SJCRH30 (cell line): ENCODE measurements at regions not wholly inside any gene's neighbourhood (a gene's known extent, or its start where the extent isn't known, plus 50 kb on each side); places are given as distances from the start of the nearest gene placed in this dataset.

Experiments used
- DNase-seq, 2 experiments: peaks; one replicate each; pipeline ENCODE4 v3.0.0-alpha.2; 2015 to 2020
- H3K27ac ChIP-seq: fragments of 250-450 bp; sonication (Bioruptor Pico); 2 replicates; pipeline ENCODE4 v1.5.1; 2020; ENCODE audit warnings: mild to moderate bottlenecking, moderate library complexity
- H3K27me3 ChIP-seq: fragments of 250-450 bp; sonication (Bioruptor Pico); 2 replicates; pipeline ENCODE4 v1.5.1; 2020; ENCODE audit warnings: mild to moderate bottlenecking, moderate library complexity
- H3K36me3 ChIP-seq: fragments of 250-450 bp; sonication (Bioruptor Pico); 2 replicates; pipeline ENCODE4 v1.5.1; 2020; ENCODE audit warnings: mild to moderate bottlenecking, moderate library complexity
- H3K4me1 ChIP-seq: fragments of 250-450 bp; sonication (Bioruptor Pico); 2 replicates; pipeline ENCODE4 v1.5.1; 2020; ENCODE audit warnings: mild to moderate bottlenecking, moderate library complexity
- H3K4me3 ChIP-seq: fragments of 250-450 bp; sonication (Bioruptor Pico); 2 replicates; pipeline ENCODE4 v1.5.1; 2020; ENCODE audit warnings: mild to moderate bottlenecking, moderate library complexity
- H3K9me3 ChIP-seq: fragments of 250-450 bp; sonication (Bioruptor Pico); replicated peaks from 2 replicates; pipeline ENCODE4 v1.5.1; 2020; ENCODE audit warnings: mild to moderate bottlenecking, moderate library complexity

- Histone ChIP-seq H3K27me3 (no peaks in the 10 kb centered on the region), H3K4me1 (no peaks in the 10 kb centered on the region), H3K9me3 (no peaks in the 10 kb centered on the region), H3K27ac (no peak overlapping the region), H3K4me3 (no peak overlapping the region), H3K36me3 (no peaks in the 10 kb centered on the region)
- no peak for DNase-seq
These were observed 660.0 kb upstream of the FZD8 start for GRCh38 chr10:36302086-36302485.

GRCh38 chr10:36301539-36301938, 659.4 kb upstream of the FZD8 start:
- Histone ChIP-seq H3K36me3 (no peaks in the 10 kb centered on the region), H3K4me1 (no peaks in the 10 kb centered on the region), H3K4me3 (no peak overlapping the region), H3K27ac (no peak overlapping the region), H3K9me3 (no peaks in the 10 kb centered on the region), H3K27me3 (no peaks in the 10 kb centered on the region)
- DNase-seq = no peak

DNA sequence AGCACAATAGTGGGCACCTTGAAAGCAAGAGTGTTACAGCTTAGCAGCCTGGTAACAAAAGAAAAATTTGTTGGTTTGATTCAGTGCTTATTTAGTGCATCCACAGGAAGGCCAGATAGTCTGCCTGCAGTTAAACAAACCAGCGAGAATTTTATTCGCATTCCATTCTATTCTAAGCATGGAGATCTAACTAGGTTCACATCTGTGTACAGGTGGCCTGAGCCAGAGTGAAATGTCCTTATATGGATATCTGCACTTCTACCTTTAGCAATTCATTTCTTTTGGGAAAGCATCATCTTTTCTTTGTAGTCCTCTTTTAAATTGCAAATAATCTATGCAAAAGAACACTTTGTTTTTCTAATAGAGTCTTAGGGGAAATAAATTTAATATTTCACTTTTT, 659.0 kb upstream of the FZD8 start:
- Histone ChIP-seq H3K27ac (no peak overlapping the region), H3K27me3 (no peaks in the 10 kb centered on the region), H3K4me3 (no peak overlapping the region), H3K36me3 (no peaks in the 10 kb centered on the region), H3K9me3 (no peaks in the 10 kb centered on the region), H3K4me1 (no peaks in the 10 kb centered on the region)
- no peak for DNase-seq

GRCh38 chr10:36283827-36284226, 641.7 kb upstream of the FZD8 start:
- H3K4me3 ChIP-seq = no peak overlapping the region
- H3K9me3 ChIP-seq = peaks cover 7% of the 10 kb centered on the region; the same call in 1 of the 2 replicates
- DNase-seq = no peak
- no peaks in the 10 kb centered on the region for H3K27me3 ChIP-seq
- peaks cover 35% of the 10 kb centered on the region for H3K4me1 ChIP-seq
- H3K36me3 ChIP-seq = no peaks in the 10 kb centered on the region
- no peak overlapping the region for H3K27ac ChIP-seq

DNA sequence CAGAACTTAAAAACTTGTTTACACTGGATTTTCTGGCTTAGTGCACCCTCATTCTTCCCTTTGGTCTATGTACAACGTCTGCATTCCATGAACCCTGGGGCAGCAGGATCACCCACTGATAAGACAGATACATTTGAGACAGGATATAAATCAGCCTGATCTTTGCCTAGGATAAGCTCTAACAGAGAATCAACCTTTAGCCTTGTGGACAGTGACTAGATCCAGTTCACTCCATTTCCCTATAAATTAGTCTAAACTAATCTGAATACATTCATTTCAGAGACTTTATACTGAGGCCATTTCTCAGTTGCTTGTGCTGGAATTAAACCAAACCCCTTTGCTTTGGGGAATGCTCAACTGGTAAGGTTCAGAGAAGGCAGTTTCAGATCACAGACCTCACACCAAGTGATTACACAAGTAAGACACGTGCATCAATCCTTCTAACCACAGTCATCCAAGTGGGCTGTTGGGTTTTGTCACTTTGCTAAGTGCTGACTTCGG, 639.8 kb upstream of the FZD8 start:
- Histone ChIP-seq H3K36me3 (no peaks in the 10 kb centered on the region), H3K27me3 (no peaks in the 10 kb centered on the region), H3K9me3 (peaks cover 2% of the 10 kb centered on the region; the same call in 1 of the 2 replicates), H3K27ac (peak overlapping the region; percentile 73), H3K4me1 (peaks cover 36% of the 10 kb centered on the region), H3K4me3 (no peak overlapping the region; the same call in 1 of the 2 replicates)
- DNase-seq = peak; percentile 74 to 84

DNA sequence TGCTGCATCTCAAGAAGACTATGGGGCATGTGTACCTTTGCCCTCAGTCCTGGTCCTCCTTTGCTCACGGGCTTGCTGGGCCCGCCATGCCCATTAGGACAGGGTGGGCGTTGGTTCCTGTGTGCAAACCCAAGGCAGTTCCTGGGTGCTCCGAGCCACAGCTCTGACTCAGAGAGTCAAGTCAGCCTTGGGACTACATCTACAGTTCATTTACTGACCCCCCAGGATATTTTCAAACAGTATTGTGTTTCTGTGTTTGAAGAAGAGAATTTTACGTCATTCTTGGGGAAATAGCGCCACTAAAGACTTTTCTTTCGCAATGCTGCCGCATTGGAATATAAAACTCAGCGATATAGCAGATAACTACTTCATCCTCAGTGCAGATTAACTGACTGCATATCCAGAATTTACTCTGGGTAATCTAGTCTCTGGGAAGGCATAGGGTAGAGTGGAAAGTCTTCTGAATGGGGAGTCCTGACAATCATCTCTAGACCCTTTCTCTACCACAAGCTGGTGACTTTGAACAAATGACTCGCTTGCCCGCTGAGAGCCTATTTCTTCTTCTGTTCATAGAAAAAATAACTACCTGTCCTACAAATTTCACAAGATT, 638.9 kb upstream of the FZD8 start:
- Histone ChIP-seq H3K27me3 (no peaks in the 10 kb centered on the region), H3K4me1 (peaks cover 36% of the 10 kb centered on the region), H3K36me3 (no peaks in the 10 kb centered on the region), H3K4me3 (0 out of 2 replicates have a peak overlapping the region, but pooled peaks have one; percentile 1), H3K27ac (peak overlapping the region; percentile 73), H3K9me3 (peaks cover 3% of the 10 kb centered on the region; the same call in 1 of the 2 replicates)
- DNase-seq = peak in 1 of 2 experiments; percentile 49

GRCh38 chr10:36280321-36280741, 638.2 kb upstream of the FZD8 start:
- Histone ChIP-seq H3K27ac (peak overlapping the region; percentile 73), H3K36me3 (no peaks in the 10 kb centered on the region), H3K4me1 (peaks cover 36% of the 10 kb centered on the region), H3K27me3 (no peaks in the 10 kb centered on the region), H3K9me3 (peaks cover 3% of the 10 kb centered on the region; the same call in 1 of the 2 replicates), H3K4me3 (no peak overlapping the region)
- peak; percentile 74 to 89 for DNase-seq

DNA sequence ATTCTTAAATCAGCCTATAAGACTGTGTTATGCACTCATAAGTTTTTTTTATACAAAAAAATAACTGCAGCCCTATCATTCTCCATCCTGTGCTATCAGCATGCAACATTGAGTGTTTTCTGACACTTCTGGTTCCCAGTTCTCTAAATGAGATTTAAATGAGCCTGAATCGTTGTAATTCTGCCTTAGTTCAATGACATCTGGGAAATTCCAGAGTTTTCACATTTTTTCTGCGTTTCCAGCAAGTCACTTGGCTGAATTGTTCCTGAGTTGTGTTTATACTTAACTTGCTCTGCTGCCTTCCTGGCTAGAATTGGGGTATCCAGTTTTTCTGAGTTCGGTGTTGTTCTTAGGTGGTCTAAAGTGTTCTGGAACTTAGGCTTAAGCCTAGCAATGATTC, 636.1 kb upstream of the FZD8 start:
- Histone ChIP-seq H3K36me3 (no peaks in the 10 kb centered on the region), H3K9me3 (peaks cover 3% of the 10 kb centered on the region; the same call in 1 of the 2 replicates), H3K4me3 (no peak overlapping the region), H3K4me1 (peaks cover 36% of the 10 kb centered on the region), H3K27ac (no peak overlapping the region), H3K27me3 (no peaks in the 10 kb centered on the region)
- DNase-seq = no peak

DNA sequence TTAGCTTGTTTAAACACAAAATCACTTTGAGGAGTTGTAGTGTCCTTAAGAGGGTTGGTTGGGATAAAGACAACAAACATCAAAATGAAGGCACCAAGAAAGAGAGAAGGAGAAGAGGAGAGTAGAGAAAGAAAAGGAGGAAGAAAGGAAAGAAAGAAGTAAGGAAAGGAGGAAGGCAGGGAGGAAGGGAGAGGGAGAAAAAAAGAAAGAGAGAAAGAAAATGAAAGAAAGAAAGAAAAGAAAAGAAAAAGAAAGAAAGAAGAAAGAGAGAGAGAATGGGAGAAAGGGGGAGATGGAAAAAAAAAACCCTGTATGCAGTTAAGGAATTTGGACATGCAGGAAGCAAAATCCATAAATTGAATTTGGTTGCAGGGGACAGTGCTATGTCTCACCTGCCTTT, 635.4 kb upstream of the FZD8 start:
- H3K4me3 ChIP-seq = no peak overlapping the region
- no peaks in the 10 kb centered on the region for H3K27me3 ChIP-seq
- no peaks in the 10 kb centered on the region for H3K36me3 ChIP-seq
- DNase-seq = no peak
- peaks cover 34% of the 10 kb centered on the region for H3K4me1 ChIP-seq
- H3K27ac ChIP-seq = no peak overlapping the region
- H3K9me3 ChIP-seq = peaks cover 3% of the 10 kb centered on the region; the same call in 1 of the 2 replicates

DNA sequence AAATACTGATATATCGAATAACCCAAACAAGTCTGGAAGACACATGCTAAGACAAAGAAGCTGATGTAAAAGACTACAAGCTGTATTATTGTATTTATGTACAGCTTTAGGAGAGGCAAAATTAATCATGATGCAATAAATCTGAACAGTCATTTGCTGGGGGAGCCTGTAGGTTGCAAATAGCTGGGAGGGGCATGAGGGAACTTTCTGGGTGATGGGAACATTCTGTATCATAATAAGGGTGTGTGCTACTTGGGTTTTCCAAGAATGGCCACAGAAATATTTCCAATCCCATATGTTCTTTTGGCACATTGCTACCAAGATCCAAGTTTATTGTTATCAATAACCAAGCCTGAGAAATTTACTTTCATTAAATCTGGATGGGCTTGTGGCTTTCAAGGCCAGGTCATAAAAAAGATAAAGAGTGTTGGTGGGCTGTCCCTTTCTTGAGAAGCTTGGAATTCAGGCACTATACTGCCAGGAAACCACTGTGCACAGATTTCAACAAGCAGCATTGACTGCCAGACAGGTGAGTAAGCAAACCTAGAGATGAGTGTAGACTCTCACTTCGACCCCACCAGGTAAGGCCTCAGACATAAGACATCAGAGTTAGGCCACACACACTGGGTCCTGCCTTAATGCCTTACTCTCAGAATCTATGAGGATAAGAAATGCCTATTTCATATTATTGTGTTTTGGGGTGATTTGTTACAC, 629.7 kb upstream of the FZD8 start:
- H3K4me1 ChIP-seq = no peaks in the 10 kb centered on the region
- H3K9me3 ChIP-seq = peaks cover 3% of the 10 kb centered on the region; the same call in 1 of the 2 replicates
- no peaks in the 10 kb centered on the region for H3K27me3 ChIP-seq
- no peak overlapping the region for H3K27ac ChIP-seq
- no peak overlapping the region for H3K4me3 ChIP-seq
- no peaks in the 10 kb centered on the region for H3K36me3 ChIP-seq
- DNase-seq = no peak

GRCh38 chr10:36269222-36269621, 627.1 kb upstream of the FZD8 start:
- no peak overlapping the region for H3K27ac ChIP-seq

GRCh38 chr10:36266923-36267322, 624.8 kb upstream of the FZD8 start:
- DNase-seq = no peak
- H3K27me3 ChIP-seq = no peaks in the 10 kb centered on the region
- H3K36me3 ChIP-seq = no peaks in the 10 kb centered on the region
- no peak overlapping the region for H3K4me3 ChIP-seq
- H3K4me1 ChIP-seq = no peaks in the 10 kb centered on the region
- H3K9me3 ChIP-seq = no peaks in the 10 kb centered on the region
- no peak overlapping the region for H3K27ac ChIP-seq

More at GRCh38 chr10:36269222-36269621, 627.1 kb upstream of the FZD8 start:
- no peaks in the 10 kb centered on the region for H3K4me1 ChIP-seq
- peak in 1 of 2 experiments; percentile 21 for DNase-seq
- no peaks in the 10 kb centered on the region for H3K36me3 ChIP-seq
- H3K4me3 ChIP-seq = no peak overlapping the region
- no peaks in the 10 kb centered on the region for H3K9me3 ChIP-seq
- no peaks in the 10 kb centered on the region for H3K27me3 ChIP-seq

DNA sequence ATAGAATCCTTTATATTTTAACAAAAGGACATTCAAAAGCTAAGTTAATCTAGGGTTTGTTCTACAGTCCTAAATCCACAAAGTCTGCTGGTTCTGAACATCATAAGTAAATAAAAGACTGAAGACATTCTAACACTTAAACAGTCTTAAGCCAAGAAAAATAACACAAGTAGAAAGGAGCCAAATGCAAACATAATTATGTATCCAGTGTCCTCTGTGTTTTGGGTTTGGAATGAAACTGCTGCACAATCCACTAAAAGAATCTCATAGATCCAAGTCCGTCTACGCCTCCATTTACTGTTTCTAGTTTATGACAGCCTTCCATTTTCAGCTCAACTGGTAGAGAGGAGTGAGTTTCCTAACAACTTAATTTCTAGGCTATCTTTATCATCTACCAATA, 623.6 kb upstream of the FZD8 start:
- H3K4me3 ChIP-seq = no peak overlapping the region
- no peaks in the 10 kb centered on the region for H3K27me3 ChIP-seq
- H3K9me3 ChIP-seq = no peaks in the 10 kb centered on the region
- H3K36me3 ChIP-seq = no peaks in the 10 kb centered on the region
- H3K27ac ChIP-seq = no peak overlapping the region
- DNase-seq = no peak
- no peaks in the 10 kb centered on the region for H3K4me1 ChIP-seq

DNA sequence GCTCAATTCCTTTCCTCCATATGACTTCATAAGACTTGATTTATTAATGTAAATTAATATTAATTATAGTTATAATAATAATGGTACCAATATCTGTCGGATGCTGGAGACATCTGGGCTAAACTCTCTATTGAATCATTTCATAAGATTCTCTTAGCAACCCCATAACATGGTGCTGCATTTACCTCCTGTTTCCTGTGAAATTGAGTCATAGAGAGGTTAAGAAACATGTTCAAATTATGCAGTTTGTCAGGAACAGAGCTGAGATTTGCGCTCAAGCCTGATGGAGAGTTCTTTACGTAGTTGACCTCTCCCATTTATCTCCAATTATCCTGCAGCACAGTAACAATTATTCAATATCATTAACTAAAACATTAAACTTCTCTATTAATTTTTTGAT, 621.8 kb upstream of the FZD8 start:
- no peaks in the 10 kb centered on the region for H3K27me3 ChIP-seq
- H3K36me3 ChIP-seq = no peaks in the 10 kb centered on the region
- 0 out of 2 replicates have a peak, but pooled peaks cover 4% of the 10 kb centered on the region for H3K9me3 ChIP-seq
- H3K4me1 ChIP-seq = no peaks in the 10 kb centered on the region
- no peak overlapping the region for H3K4me3 ChIP-seq
- DNase-seq = no peak
- H3K27ac ChIP-seq = no peak overlapping the region

DNA sequence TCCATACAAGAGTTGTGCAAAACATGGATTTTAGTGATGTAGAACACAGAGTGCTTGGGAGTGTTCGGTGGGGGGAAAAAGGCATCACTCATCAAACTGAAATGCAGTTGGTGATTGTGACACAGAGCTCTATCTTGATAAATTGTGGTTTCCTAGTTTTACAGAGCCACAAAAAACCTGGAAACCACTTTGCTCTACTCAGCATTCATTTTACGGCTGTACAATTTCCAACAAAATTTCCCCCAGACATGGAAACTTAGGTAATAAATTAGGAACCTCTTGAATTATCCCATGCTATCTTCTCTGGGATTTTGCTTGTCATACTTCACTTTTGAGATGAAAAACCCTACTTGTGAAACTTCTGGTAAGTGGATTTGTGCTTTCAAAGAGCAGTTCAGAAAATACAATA, 614.9 kb upstream of the FZD8 start:
- Histone ChIP-seq H3K9me3 (0 out of 2 replicates have a peak, but pooled peaks cover 4% of the 10 kb centered on the region), H3K4me1 (peaks cover 21% of the 10 kb centered on the region), H3K27me3 (no peaks in the 10 kb centered on the region), H3K27ac (no peak overlapping the region), H3K4me3 (no peak overlapping the region), H3K36me3 (no peaks in the 10 kb centered on the region)
- DNase-seq = no peak
